NCI-H446 treated with DMSO at 0.1 percent for 48 hours (cell line): ENCODE measurements at regions not wholly inside any gene's neighbourhood (a gene's known extent, or its start where the extent isn't known, plus 50 kb on each side); places are given as distances from the start of the nearest gene placed in this dataset.

Source experiments
- DNase-seq: peaks from one replicate; lab custom pipeline; 2025; lab: John Stamatoyannopoulos, UW

DNA sequence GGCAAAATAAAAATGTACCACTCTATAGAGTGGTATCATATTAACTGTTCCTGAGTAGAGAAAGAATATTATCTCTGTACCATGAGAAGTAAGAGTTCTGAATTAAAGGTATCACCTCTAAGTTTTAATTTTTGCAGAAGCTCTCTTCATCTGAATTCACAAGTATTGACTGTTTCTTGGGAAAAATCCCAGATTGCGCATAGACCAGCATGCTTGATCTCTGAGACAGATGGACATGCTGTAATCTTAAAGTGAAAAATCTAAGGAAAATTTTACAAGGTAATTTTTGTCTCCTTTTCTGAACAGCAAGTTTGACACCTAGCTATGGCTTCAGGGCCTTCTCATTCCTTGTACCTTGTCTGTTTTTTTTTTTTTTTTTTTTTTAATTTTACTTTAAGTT is 1050.7 kb upstream of the RBFOX1 start:
- no peak for DNase-seq

DNA sequence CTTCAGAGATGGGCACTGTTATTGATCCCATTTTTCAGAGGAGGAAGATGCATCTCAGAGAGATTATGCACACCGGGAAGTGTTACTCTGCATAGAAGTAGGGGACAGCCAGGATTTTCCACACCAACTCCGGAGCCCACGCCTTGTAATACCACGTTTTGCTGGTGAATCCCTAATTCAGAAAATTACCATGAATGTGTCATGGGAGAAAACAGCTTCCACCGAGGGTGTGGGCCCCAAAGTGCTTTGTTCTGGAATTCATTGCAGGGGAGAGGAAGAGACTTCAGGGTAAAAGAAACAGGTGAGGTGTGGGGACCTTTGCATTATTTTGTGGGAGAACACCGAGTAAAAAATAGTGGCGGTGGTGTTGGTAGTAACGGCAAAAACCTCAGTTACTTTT is 1051.4 kb upstream of the RBFOX1 start:
- DNase-seq: no peak

DNA sequence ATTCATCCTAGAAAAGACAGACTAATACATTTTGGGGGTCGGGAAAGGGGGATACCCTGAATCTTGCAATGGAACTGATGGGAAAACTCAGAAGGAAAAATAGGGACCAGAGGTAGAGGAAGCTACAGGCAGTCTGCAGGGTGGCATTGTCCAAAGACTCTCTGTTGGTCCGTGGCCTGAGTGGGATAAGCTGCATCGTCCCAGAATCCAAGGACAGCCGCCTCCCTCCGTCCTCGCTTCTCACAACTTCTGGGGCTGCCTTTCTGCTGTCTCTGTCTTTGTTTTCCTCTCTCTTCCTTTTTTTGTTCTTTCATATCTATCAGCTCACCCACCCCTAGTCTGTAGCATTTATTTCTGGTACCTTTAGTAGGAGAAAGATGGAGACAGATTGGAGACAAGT is 1052.6 kb upstream of the RBFOX1 start:
- no peak for DNase-seq

DNA sequence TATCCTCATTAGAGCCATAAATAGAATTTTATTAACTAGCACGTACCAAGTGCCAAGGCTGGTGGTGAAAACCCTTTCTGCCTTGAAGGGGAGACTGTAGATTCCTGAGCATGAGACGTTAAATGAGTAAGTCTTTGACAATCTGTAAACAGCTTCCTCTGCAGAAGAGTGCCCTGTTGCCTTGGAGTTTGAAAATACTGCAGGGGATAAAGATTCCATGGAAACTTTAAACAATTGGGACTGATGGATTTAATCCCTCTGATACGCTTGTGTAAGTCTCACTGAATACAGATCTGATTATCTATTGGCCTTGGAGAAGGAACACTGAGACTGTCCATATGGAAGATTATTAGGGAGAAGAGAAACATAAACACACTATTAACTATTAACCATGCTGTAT is 1053.4 kb upstream of the RBFOX1 start:
- DNase-seq: no peak

DNA sequence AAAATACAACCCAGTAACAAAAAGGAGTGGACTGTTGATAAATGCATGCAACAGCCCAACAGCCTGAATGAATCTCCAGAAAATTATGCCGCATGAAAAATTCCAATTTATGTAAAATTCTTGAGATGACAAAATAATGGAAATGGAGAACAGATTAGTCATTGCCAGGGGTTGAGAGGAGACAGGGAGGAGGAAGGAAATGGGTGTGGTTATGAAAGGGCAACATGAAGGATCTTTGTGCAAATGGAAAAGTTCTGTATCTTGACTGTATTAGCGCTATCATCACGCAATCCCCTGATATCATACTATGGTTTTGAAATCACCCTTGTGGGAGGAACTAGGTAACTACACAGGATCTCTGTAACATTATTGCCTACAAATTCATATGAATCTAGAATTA is 1058.3 kb upstream of the RBFOX1 start:
- no peak for DNase-seq

DNA sequence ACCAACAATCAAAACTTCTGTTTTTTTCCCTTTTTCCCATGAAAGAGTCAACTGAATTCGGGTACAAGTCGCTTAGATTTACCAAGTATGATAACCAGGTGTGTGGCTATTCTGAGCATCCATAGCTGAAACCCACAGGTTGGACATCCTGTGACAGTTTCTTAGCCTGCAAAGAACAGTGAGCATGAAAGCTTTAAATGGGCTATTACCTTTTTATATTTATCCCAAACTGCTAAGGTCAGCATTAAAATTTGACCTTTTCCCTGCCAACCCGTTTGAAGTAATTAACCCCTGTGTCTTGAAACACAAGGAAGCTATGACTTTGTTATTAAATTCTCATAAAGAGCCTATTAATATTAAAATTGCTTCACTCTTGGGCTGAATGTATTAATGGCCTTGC is 1065.0 kb upstream of the RBFOX1 start:
- DNase-seq: no peak

DNA sequence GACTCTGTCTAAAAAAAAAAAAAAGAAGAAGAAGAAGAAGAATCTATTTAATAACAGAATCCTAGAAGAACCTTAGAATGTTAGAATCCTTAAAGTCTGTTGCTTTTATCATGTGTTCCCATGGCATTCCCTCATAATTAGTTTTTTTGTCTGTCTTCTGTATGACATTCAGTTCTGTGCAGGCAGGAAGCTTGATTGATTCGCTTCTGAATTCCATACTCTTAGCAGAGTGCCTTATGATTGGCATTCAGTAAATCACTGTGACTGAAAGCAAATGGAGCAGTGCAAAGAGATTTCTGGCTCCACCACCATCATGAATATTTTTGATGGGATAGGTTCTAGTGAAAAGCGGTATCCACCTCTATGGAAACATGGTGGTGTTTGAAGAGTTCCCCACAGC is 1065.9 kb upstream of the RBFOX1 start:
- no peak for DNase-seq

DNA sequence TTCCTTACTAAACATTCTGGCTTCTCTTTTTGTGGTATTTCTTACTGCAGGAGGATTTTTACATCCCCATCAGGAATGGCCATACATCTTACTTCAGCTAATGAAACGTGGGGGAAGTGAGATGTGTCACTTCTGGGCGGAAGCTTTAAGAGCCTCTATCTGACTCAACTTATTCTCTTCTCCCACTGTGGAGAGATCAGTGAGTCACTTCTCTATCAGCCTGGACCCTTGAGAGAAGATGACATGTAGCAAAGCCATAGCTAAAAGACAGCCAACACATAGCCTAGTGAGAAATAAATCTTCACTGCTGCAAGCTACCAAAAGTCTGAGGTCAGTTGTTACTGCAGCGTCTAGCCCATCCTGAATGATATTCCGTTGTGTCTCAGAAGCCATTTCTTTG is 1066.7 kb upstream of the RBFOX1 start:
- no peak for DNase-seq

DNA sequence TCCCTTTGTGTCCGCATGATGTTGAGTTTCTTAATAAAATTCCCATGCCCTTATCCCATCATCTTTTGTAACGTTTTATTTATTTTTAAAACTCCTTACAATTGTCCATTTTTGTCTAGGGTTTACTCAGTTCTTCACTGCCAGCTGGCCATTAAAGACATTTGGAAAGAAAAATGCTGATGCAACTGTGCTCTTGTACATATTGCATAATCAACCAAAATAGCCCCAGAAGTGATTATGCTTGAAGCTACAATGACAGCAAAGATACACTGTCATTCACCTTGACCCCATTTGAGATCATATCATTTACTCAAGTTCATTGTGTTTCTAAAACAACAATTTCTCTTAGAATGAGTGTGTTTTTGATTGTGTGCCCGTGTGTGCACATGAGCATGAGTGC is 1074.6 kb upstream of the RBFOX1 start:
- no peak for DNase-seq

DNA sequence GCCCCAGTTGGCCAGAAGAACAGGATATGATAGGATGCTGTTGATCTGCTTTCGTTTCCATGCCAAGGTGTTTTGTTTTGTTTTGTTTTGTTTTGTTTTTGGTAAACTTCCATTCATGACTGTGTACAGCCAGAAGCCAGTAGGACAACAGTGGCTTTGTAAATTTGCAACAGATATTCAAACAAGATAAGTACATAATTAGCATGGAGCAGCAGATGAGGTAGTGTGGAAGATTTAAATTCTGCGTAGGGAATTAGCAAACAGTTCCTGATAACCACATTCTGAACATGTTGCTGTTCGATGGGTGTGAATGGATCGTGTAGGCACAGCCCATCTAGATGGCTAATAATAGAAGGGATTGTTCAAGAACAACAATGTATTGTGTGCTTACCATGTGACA is 1080.1 kb upstream of the RBFOX1 start:
- DNase-seq: no peak

DNA sequence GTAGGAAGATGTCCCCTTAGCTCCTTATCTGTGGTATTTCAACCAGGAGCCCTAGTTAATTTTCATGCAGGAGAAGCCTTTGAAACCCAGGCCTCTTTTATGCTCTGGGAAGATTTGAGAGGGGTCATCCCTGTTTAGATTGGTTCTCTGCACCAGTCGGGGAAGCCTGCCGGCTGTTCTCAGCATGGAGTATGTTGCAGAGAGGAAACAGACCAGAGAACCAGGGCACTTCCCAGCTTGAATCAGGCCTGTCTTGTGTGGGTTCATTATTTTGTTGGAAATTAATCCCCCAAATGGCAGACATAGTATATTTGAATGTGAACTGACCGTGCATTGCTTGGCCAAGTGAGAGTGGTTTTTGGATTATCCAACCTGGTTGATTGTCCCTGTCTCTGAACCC is 1082.1 kb upstream of the RBFOX1 start:
- no peak for DNase-seq

DNA sequence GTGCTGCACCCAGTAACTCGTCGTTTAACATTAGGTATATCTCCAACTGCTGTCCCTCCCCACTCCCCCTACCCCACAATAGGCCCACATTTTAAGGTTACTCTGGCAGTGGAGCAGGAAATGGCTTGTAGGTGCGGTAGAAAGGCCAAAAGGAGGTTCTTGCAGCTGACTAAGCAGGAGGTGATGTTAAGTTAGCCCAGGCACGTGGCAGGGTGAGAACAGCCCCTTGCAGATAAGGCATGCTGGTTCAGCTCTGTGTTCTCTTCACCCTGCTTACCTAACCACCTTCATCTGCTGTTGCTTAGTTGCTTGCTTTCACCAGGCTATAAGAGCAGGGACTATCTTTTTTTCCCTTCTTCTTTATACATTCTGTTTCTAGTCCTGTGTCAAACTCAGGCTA is 1082.8 kb upstream of the RBFOX1 start:
- DNase-seq: no peak

DNA sequence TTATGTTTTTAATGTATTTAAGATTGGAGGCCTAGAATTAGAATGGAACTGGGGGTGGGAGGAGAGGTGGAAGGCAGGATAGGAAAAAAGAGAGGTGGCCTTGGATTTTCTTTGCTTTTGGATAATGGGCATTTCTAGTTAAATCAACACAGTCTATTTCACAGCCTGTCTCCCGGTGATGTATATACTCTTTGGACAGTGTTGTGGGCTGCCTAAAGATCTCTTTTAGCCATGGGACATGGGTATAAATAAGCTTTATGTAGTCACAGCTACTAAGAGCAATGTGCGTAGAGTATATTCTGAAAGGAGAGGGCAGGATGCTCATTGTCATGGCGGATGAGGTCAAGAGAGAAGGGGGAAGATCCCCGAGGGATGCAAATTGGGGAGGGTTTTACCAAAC is 1084.4 kb upstream of the RBFOX1 start:
- no peak for DNase-seq

DNA sequence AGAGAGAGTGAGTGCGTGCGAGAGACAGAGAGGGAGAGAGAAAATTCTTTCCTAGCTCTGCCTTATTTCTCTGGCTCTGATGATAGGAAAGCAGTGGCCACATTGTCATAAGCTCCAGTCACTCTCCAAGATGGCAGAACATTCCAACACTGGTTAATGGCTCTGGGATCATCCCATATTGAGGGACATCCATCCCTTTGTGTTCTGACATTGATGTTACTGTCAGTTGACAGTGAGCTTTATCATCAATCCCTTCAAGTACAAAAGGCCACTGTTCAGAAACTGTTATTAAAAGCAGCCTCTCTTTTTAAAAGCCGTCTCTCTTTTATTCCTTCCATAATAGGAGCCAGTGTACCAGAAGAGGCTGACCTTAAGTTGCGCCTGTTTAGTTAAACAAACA is 1084.9 kb upstream of the RBFOX1 start:
- DNase-seq: no peak

DNA sequence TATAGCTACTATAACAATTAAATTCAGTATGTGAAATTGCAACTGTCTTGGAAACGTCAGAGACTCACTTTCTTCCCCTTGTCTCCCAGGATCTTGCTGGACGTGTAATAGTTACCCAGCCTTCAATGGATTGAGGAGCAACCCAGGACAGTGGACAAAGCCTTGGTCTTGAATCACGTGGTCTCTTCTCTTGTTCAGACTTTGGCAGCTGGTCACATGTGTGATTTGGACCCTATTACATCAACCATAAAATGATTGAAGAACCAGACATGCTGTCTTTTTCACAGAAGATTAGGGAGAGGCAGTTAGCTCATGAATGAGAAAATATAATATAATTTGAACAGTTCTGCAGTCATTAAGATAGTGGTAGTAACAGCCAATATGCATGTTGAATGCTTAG is 1085.5 kb upstream of the RBFOX1 start:
- DNase-seq: no peak

DNA sequence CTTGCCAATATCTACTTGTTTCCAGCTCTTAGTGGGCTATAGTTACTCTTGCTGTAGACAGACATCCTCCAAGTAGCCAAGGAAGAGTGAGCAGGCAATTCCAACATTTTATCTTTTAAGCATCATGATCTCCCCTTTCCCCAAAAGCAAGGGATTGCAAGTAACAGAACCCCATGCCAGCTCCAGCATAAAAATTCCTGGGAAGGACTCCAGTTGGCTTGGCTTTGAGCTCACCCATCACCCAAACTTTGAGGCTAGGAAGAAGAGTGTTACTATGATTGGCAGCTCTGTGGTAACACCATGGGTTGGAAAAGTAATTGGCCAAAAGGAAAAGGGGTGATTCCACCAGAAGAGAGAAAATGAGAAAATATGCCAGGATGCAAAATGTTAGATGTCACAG is 1086.4 kb upstream of the RBFOX1 start:
- no peak for DNase-seq

DNA sequence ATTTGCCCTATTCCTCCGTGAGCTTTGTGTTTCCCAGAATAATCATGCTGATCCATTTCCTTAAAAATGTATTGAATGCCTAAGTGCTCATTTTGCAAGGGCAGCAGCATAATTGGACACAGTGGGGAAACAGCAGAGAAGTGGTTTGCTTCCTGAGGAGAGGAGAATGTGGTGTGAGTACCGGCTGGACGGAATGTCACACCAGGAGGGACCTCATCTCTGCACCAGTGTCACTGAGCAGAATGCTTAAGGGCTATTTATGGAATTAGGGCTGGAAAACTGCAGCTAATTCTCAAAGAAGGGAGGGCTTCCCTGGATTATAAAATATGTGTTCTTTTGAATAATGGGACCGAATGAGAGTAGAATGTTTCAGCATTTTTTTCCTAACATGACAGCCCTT is 1100.6 kb upstream of the RBFOX1 start:
- DNase-seq: no peak

DNA sequence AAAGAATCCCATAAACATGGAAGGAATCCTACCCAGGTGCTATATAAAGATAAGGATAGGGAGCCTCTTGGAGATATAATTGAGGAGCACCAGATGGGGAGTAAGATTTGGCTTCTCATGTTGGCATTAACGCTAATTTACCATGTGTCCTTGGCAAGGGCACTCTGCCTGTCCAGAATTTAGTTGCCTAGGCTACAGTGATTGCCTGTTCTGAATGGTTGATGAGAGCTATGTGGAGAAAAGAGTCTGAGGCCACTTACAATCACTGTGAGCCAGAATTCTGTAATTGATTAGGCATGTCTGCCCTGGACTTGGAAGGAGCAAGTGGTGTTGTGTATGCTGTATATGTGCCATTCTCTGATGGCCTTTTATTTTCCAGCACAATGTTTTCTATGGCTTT is 1101.2 kb upstream of the RBFOX1 start:
- DNase-seq: no peak

DNA sequence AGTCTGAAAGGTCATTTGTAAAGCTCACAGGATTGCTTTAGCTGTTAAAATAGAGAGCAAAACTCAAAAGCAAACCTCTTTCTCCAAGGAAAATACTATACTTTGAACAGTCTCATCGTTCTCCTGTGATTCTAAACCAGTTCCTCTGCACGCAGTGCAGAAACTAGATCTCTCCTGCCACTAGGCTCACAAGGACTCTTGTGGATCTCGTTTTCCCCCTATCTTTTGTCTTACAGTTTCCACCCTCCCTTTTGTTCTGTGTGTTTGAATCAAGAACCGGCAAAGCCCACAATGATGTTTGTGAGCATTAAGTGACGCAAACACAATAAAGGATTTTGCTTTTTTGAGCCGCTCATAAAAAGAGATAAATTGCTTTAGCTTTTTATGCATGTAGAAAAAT is 1103.5 kb upstream of the RBFOX1 start:
- DNase-seq: no peak

DNA sequence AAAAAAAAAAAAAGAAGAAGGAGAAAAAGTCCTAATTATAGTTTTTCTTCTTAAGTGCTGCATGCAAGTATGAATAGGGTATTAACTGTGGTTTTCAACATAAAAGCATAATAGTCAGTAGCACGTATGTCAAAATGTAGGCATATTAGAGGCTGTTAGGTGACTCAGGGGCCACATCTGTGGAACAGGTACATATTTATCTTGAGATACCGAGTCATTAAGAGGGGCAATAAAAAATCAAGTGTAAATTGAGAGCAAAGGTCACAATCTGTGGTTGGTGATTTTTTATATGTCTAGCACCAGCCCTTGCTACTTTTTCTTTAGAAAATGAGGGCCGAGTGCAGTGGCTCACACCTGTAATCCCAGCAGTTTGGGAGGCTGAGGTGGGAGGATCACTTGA is 1113.8 kb upstream of the RBFOX1 start:
- no peak for DNase-seq

DNA sequence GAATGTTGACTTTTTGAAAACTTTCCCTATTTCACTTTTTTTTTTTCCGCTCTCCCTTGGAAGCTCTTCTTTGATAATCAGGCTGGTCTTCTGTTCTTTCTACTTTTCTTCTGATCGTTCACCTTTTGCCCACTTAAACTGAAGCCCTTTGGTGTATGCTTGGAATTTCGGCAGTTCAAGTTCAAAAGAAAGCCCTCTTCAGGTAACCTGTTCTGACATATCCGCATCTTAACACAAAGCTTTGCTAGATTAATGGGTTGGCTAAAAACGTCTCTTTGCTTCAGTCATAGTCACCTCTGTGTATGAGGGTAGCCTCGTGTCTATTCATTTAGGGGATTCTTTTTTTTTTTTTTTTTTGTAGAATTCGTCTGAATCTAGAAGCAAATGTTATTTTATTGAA is 1115.8 kb upstream of the RBFOX1 start:
- DNase-seq: no peak

DNA sequence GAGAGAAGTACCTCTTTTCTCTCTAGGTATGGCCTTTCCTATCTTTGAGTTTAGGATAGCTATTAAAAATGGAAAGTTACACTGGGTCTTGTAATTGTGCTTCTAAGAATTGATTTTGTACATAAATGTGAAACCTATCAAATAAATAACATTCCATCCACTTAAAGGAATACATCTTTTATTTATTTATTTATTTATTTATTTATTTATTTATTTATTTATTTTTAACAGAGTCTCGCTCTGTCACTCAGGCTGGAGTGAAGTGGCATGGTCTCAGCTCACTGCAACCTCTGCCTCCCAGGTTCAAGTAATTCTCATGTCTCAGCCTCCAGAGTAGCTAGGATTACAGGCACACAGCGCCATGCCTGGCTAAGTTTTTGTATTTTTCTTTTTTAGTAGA is 1114.0 kb upstream of the EEF2KMT start:
- DNase-seq: no peak

DNA sequence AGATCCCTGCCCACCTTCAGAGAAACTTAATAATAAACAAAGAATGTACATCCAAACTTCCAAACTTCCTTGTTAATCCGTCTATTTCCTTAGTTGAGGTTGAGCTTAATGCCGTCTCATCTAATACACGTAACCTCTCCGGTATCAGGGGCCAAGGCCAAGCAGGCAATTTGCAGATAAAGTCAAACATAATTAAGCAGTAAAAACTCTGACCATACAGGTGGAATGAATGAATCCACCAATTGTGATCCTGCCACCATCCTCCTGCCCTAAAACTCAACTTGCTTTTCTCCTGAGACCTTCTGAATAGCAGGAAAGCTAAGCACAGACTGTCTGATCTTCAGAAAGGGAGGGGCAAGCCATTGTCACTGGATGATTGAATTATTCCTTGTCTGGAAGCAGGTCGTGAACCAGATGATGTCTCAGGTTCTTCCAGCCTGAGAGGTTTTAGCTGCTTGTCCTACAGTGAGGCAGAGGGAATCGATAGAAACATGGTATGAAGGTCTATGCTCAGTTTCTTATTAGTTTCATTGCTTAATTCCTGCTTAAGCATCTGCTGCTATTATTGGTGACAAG is 1111.8 kb upstream of the EEF2KMT start:
- no peak for DNase-seq

DNA sequence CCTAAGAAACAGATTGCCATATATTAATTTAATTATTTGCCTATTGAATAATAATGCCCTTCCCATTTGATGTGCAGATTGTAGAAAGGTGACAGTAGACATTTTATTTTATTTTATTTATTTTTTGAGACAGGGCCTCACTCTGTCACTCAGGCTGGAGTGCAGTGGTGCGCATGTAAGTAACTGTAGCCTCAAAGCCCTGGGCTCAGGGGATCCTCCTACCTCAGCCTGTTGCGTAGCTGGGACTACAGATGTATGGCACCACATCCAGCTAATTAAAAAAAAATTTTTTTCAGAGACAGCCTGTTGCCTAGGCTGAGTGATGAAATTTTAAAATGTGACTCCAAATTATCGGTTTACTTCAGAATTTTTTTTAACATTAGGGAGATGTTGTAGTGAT is 1110.0 kb upstream of the EEF2KMT start:
- DNase-seq: no peak

DNA sequence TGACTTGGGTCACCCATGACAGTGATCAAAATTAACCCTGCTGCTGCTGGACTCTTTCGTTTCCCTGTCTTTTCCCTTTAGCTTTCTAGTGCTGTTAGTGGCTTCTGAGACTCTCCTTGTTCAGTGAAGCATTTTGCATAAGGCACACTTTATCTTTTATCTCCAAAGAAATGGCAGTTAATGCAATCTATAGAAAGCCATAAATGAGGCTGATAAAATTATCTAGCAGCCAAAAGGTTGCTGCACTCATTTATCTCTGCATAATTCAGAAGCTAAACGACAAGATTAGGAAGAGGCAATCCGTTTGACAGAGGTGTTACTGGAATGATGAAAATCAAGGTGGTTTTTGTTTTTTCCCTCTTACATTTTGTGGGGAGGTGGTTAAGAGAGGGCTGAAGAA is 1109.5 kb upstream of the EEF2KMT start:
- no peak for DNase-seq
